ENCODE measurements at regions not wholly inside any gene's neighbourhood (a gene's known extent, or its start where the extent isn't known, plus 50 kb on each side); places are given as distances from the start of the nearest gene placed in this dataset.

GRCh38 chr3:66884659-66885058 is 113.4 kb upstream of the KBTBD8 start:
- no peak overlapping the region for H2AFZ ChIP-seq
- TF ChIP-seq EZH2 (IDR thresholded peaks at IDR 0.05; ENCODE audit: low read depth), result no peak
- TF ChIP-seq, protein P1, sequence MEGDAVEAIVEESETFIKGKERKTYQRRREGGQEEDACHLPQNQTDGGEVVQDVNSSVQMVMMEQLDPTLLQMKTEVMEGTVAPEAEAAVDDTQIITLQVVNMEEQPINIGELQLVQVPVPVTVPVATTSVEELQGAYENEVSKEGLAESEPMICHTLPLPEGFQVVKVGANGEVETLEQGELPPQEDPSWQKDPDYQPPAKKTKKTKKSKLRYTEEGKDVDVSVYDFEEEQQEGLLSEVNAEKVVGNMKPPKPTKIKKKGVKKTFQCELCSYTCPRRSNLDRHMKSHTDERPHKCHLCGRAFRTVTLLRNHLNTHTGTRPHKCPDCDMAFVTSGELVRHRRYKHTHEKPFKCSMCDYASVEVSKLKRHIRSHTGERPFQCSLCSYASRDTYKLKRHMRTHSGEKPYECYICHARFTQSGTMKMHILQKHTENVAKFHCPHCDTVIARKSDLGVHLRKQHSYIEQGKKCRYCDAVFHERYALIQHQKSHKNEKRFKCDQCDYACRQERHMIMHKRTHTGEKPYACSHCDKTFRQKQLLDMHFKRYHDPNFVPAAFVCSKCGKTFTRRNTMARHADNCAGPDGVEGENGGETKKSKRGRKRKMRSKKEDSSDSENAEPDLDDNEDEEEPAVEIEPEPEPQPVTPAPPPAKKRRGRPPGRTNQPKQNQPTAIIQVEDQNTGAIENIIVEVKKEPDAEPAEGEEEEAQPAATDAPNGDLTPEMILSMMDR (conservative IDR thresholded peaks at IDR 0.05), result no peak
- no peak overlapping the region for H3K4me3 ChIP-seq
- 0 out of 2 replicates have a peak, but pooled peaks cover 1% of the 10 kb centered on the region for H3K27me3 ChIP-seq (ENCODE audit: insufficient read depth, low read depth)
- H3F3A ChIP-seq (ENCODE audit: insufficient read depth, low read depth), result no peaks in the 10 kb centered on the region
- POLR2A ChIA-PET (ENCODE audit: unreplicated experiment), result no interaction called here
- intact Hi-C loops (cut with micrococcal nuclease; ENCODE audit: unreplicated experiment), result no loop called here
- no peak overlapping the region for H3K4me2 ChIP-seq
- no peaks in the 10 kb centered on the region for H3K36me3 ChIP-seq (ENCODE audit: low read depth)
- H4K20me1 ChIP-seq (ENCODE audit: insufficient read depth), result no peaks in the 10 kb centered on the region
- no peaks in the 10 kb centered on the region for H3K9me2 ChIP-seq (ENCODE audit: insufficient read depth)
- 0 out of 2 replicates have a peak, but pooled peaks cover 8% of the 10 kb centered on the region for H3K4me1 ChIP-seq (replicated peaks; ENCODE audit: insufficient read depth)
- CTCF ChIA-PET, result no interaction called here
- no peaks in the 10 kb centered on the region for H3K9me3 ChIP-seq (ENCODE audit: insufficient read depth, low read depth)
- H3K79me2 ChIP-seq (ENCODE audit: low read depth), result no peaks in the 10 kb centered on the region
- DNase-seq, result no peak
- no TSS peak for BruUV-seq (replicated peaks)
- peak overlapping the region; percentile 74; the same call in 1 of the 2 replicates for H3K27ac ChIP-seq

DNA sequence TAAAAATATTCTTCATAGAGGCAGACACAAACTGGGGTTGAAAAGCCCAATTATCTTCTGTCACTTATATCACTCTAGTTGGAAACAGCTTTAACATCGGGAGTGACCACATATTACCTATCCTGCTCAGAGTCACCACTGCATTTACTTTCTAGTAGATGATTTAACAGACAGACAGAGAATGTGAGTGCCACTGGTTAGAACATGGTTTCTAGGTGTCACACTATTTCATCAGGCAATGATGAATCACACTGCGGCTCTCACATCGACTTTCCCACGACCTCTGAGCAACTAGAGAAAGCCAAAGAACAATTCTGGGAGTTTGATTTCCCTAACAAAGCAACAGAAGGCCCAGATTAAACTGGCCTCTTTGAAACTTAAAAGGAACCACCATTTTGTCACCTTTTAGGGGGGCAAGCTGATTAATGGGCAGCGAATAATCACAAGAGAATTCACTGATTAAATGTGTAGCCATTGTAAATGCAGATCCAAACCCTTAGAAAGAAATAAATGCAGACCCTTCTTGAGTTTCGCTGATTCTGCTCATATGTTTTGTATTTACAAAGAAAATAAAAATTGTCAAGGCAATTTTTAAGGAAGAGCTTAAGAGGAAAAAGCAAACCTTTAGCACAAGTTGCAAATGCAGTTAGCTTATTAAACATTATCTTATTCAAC is 112.6 kb upstream of the KBTBD8 start:
- Histone ChIP-seq H3K36me3 (ENCODE audit: low read depth) (no peaks in the 10 kb centered on the region), H3K79me2 (ENCODE audit: low read depth) (no peaks in the 10 kb centered on the region), H3K27me3 (ENCODE audit: insufficient read depth, low read depth) (peaks cover 8% of the 10 kb centered on the region; the same call in 1 of the 2 replicates), H3K4me1 (replicated peaks; ENCODE audit: insufficient read depth) (0 out of 2 replicates have a peak, but pooled peaks cover 8% of the 10 kb centered on the region), H3F3A (ENCODE audit: insufficient read depth, low read depth) (no peaks in the 10 kb centered on the region), H3K4me3 (no peak overlapping the region), H4K20me1 (ENCODE audit: insufficient read depth) (no peaks in the 10 kb centered on the region), H3K27ac (peak overlapping the region; percentile 74), H2AFZ (0 out of 2 replicates have a peak overlapping the region, but pooled peaks have one; percentile 75), H3K4me2 (peak overlapping the region; percentile 26; the same call in 1 of the 2 replicates), H3K9me3 (ENCODE audit: insufficient read depth, low read depth) (no peaks in the 10 kb centered on the region), H3K9me2 (ENCODE audit: insufficient read depth) (no peaks in the 10 kb centered on the region)
- ChIA-PET POLR2A (ENCODE audit: unreplicated experiment) (no interaction called here), CTCF (no interaction called here)
- BruUV-seq (replicated peaks), result no TSS peak
- TF ChIP-seq, protein P1 (conservative IDR thresholded peaks at IDR 0.05), result no peak
- TF ChIP-seq EZH2 (IDR thresholded peaks at IDR 0.05; ENCODE audit: low read depth), result no peak
- intact Hi-C loops (cut with micrococcal nuclease; ENCODE audit: unreplicated experiment), result no loop called here
- DNase-seq, result peak in 1 of 2 experiments; percentile 65

DNA sequence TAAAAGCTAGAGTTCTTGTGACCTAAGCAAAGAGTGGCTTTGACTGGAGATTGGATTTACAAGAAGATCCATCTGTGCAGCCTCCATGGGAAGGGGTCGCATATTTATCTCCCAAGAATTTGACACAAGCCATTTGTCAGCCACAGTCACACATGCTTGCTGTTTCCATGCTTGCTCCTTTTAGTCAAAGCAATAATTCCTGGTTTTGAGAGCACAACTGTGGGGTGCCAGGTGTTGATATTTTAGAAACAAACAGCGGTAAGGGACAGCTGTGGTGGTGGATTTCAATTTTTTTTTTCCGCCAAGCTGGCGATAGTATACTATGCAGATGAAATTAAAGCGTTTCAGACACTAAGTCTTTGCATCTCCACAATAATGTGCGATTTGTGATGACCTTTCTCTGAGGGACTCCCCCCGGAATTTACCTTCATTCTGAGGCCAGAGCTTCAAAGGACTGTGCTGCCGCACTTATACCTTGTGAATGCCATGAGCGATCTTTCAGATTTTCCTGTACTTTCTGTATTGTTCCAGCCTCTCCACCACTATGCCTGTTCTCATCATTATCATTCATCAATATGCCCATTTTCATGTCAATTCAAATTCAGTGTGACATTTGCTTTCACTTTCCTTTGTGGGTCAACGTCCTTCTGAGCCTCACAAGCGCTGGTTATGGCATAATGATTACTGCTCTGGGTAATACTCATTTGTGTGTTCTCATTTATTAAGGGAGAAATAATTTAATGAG is 108.2 kb upstream of the KBTBD8 start:
- CTCF ChIA-PET, result no interaction called here
- Histone ChIP-seq H4K20me1 (ENCODE audit: insufficient read depth) (no peaks in the 10 kb centered on the region), H3K27ac (no peak overlapping the region), H3K9me3 (ENCODE audit: insufficient read depth, low read depth) (no peaks in the 10 kb centered on the region), H3K36me3 (ENCODE audit: low read depth) (no peaks in the 10 kb centered on the region), H2AFZ (no peak overlapping the region), H3F3A (ENCODE audit: insufficient read depth, low read depth) (no peaks in the 10 kb centered on the region), H3K4me1 (replicated peaks; ENCODE audit: insufficient read depth) (0 out of 2 replicates have a peak, but pooled peaks cover 7% of the 10 kb centered on the region), H3K4me3 (no peak overlapping the region), H3K27me3 (ENCODE audit: insufficient read depth, low read depth) (peaks cover 9% of the 10 kb centered on the region; the same call in 1 of the 2 replicates), H3K79me2 (ENCODE audit: low read depth) (no peaks in the 10 kb centered on the region), H3K9me2 (ENCODE audit: insufficient read depth) (no peaks in the 10 kb centered on the region), H3K4me2 (peak overlapping the region; percentile 38)
- POLR2A ChIA-PET (ENCODE audit: unreplicated experiment), result no interaction called here
- no peak for TF ChIP-seq EZH2 (IDR thresholded peaks at IDR 0.05; ENCODE audit: low read depth)
- TF ChIP-seq, protein P1 (conservative IDR thresholded peaks at IDR 0.05), result no peak
- intact Hi-C loops (cut with micrococcal nuclease; ENCODE audit: unreplicated experiment), result no loop called here
- BruUV-seq (replicated peaks), result no TSS peak
- no peak for DNase-seq
